HepG2 (cell line): ENCODE measurements at regions not wholly inside any gene's neighbourhood (a gene's known extent, or its start where the extent isn't known, plus 50 kb on each side); places are given as distances from the start of the nearest gene placed in this dataset.
"Not testable (repeated sequence)": the region's sequence is repeated elsewhere in the genome, so short reads cannot be mapped to it uniquely, and the experiment has no call there.

ENCODE experiments used
- ATAC-seq: fragments of 200-7000 bp; cut with Tn5 transposase; 3 replicates; pipeline ENCODE4 v1.9.1; 2020; ENCODE audit warnings: mild to moderate bottlenecking, moderate library complexity
- BruUV-seq: library from RNA; stranded (reverse); fragments of 400-500 nt; replicated peaks from 2 replicates; lab custom pipeline; 2021; lab: Mats Ljungman, UMichigan
- CTCF ChIA-PET: fragments of 300-600 bp; formaldehyde crosslinking; extraction: SDS; loops from one replicate; lab custom pipeline; 2021; ENCODE audit warnings: low total read pairs, inconsistent platforms, low intra/inter-chr PET ratio; lab: Yijun Ruan, JAX
- POLR2A ChIA-PET: fragments of 350-600 bp; sonication (Branson Sonifier 250); formaldehyde crosslinking; loops from one replicate; lab custom pipeline; 2020; ENCODE audit warnings: antibody characterized with exemption, inconsistent platforms; lab: Yijun Ruan, JAX
- DNase-seq: peaks from one replicate; pipeline ENCODE4 v3.0.0-alpha.2; 2015; ENCODE audit warnings: low spot score
- FAIRE-seq: peaks from 3 replicates; lab custom pipeline; 2011; peaks lifted over from hg19 to GRCh38; lab: Jason Lieb, UNC
- H2AFZ ChIP-seq: one replicate; pipeline ENCODE4 v1.6.1; 2011; ENCODE audit warnings: low read length, inconsistent platforms
- H3K27ac ChIP-seq: fragments of 300-600 bp; 3 replicates; pipeline ENCODE4 v1.8.0; 2011; ENCODE audit warnings: mixed run types, mild to moderate bottlenecking, mixed read lengths, low read length, inconsistent platforms; ENCODE audit not compliant: insufficient read depth; ENCODE audit errors: extremely low read length
- H3K27me3 ChIP-seq, 2 experiments: fragments of 200-600 bp in 1 of 2; 2 replicates in 1 of 2; 3 replicates in 1 of 2; pipeline versions ENCODE4 v1.6.0 to v1.8.0; 2011; ENCODE audit warnings: low read length in 2 of 2, mild to moderate bottlenecking in 2 of 2, moderate library complexity in 2 of 2, inconsistent platforms in 1 of 2; ENCODE audit not compliant: insufficient read depth in 2 of 2, control insufficient read depth in 1 of 2
- H3K36me3 ChIP-seq, 2 experiments: fragments of 200-600 bp in 1 of 2; replicated peaks in 1 of 2; 2 replicates in 1 of 2; 3 replicates in 1 of 2; pipeline versions ENCODE4 v1.5.1 to v1.8.0; 2011; ENCODE audit warnings: low read length in 2 of 2, inconsistent platforms in 1 of 2; ENCODE audit not compliant: insufficient read depth in 2 of 2, control insufficient read depth in 1 of 2
- H3K4me1 ChIP-seq: 2 replicates; pipeline ENCODE4 v1.5.1; 2012; ENCODE audit warnings: low read length, inconsistent platforms; ENCODE audit not compliant: insufficient read depth
- H3K4me2 ChIP-seq: 2 replicates; pipeline ENCODE4 v1.6.0; 2011; ENCODE audit warnings: low read depth, low read length, inconsistent platforms
- H3K4me3 ChIP-seq, 3 experiments: fragments of 200-600 bp in 1 of 3; sonication (generic), shearing (Covaris generic) in 1 of 3; replicated peaks in 1 of 3; 2 replicates each; pipeline ENCODE4 v1.5.1; 2011 to 2016; ENCODE audit warnings: low read length in 3 of 3, inconsistent platforms in 2 of 3, low read depth in 2 of 3, mild to moderate bottlenecking in 2 of 3, control low read depth in 1 of 3, mixed read lengths in 1 of 3; ENCODE audit not compliant: insufficient read depth in 1 of 3
- H3K79me2 ChIP-seq: one replicate; pipeline ENCODE4 v1.6.1; 2011; ENCODE audit warnings: low read length, inconsistent platforms; ENCODE audit not compliant: insufficient read depth
- H3K9ac ChIP-seq: 2 replicates; pipeline ENCODE4 v1.6.0; 2011; ENCODE audit warnings: mild to moderate bottlenecking, low read depth, low read length, inconsistent platforms; ENCODE audit not compliant: insufficient read depth
- H3K9me3 ChIP-seq: 2 replicates; pipeline ENCODE4 v1.5.1; 2012; ENCODE audit warnings: mild to moderate bottlenecking, low read length
- H4K20me1 ChIP-seq: 2 replicates; pipeline ENCODE4 v1.6.0; 2011; ENCODE audit warnings: inconsistent platforms, mild to moderate bottlenecking, low read length, moderate library complexity; ENCODE audit not compliant: insufficient read depth
- WGBS: methylation state at CpG from one replicate; pipeline ENCODE4 v1.1.6; 2017; ENCODE audit warnings: low lambda C conversion rate; 5-methylcytosine and 5-hydroxymethylcytosine counted together
- in situ Hi-C: cut with HindIII; loops from 2 replicates; pipeline ENCODE4 v1.10.0; 2017; ENCODE audit warnings: low pct_unique_long_range_greater_than_20kb; ENCODE audit not compliant: extremely low pct_ligation_motif_present
- intact Hi-C: fragments of 100-400 bp; cut with micrococcal nuclease; formaldehyde crosslinking; loops from one replicate; pipeline ENCODE4 v1.10.0; 2022; ENCODE audit not compliant: unreplicated experiment

DNA sequence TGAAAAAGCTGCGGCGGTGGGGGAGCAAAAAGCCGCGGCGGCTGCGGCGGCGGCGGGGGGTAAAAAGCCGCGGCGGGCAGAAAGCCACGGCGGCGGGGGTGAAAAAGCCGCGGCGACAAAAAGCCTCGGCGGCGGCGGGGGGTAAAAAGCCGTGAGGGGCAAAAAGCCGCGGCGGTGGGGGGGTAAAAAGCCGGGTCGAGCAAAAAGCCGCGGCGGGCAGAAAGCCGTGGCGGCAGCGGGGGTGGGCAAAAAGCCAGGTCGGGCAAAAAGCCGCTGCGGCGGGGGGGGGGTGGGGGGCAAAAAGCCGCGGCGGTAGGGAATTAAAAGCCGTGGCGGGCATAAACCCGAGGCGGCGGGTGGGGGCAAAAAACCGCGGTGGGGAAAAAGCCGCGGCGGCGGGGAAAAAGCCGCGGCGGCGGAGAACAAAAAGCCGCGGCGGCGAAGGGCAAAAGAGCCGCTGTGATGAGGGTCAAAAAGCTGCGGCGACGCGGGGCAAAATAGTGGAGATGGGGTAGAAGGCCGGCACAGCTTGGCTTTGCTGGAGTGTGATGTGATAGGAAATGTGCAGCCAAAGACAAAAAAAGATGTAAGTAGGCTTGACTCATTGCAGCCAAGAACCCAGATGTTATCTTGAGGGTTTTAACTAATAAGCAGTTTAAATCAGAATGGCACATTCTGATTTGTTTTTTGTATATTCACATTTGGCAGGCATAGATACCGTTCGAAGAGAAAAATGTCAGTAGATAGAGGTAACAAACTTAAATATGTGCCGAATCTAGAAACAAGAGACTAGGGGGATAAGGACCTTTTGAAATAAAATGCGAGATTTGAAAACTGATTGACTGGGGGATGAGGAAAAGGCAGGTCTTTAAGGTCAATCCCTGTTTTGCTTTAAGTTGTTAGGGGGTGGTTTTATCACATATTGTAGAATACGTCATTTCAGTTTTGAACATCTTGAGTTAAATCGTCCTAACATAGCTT is 509.9 kb downstream of the FOXD4L5 start:
- H4K20me1 ChIP-seq, H3K4me2 ChIP-seq, intact Hi-C loops, H3K36me3 ChIP-seq, in situ Hi-C loops, BruUV-seq, POLR2A ChIA-PET, CTCF ChIA-PET, H3K9me3 ChIP-seq, H3K4me3 ChIP-seq, H3K27me3 ChIP-seq, FAIRE-seq, H3K79me2 ChIP-seq, H3K4me1 ChIP-seq, H3K9ac ChIP-seq, DNase-seq, H2AFZ ChIP-seq, H3K27ac ChIP-seq, ATAC-seq: not testable (repeated sequence)
- 7% methylated on average over 51 of the region's 72 CpGs for WGBS

DNA sequence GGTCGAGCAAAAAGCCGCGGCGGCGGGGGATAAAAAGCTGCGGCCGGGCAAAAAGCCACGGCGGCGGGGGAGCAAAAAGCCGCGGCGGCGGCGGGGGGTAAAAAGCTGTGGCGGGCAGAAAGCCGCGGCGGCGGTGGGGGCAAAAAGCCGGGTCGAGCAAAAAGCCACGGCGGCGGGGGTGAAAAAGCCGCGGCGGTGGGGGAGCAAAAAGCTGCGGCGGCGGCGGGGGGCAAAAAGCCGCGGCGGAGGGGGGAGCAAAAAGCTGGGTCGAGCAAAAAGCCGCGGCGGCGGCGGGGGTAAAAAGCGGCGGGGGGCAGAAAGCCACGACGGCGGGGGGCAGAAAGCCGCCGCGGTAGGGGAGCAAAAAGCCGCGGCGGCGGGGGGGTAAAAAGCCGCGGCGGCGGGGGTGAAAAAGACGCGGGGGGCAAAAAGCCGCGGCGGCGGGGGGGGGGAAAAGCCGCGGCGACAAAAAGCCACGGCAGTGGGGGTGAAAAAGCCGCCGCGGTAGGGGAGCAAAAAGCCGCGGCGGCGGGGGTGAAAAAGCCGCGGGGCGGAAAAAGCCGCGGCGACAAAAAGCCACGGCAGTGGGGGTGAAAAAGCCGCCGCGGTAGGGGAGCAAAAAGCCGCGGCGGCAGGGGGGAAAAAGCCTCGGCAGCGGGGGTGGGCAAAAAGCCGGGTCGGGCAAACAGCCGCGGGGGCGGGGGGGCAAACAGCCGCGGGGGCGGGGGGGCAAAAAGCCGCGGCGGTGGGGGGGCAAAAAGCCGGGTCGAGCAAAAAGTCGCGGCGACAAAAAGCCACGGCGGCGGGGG is 510.8 kb downstream of the FOXD4L5 start:
- H3K27ac ChIP-seq, in situ Hi-C loops, H3K36me3 ChIP-seq, H3K9me3 ChIP-seq, intact Hi-C loops, H2AFZ ChIP-seq, H3K27me3 ChIP-seq, H3K79me2 ChIP-seq, ATAC-seq, BruUV-seq, H3K4me1 ChIP-seq, CTCF ChIA-PET, H3K4me2 ChIP-seq, FAIRE-seq, H3K9ac ChIP-seq, DNase-seq, H3K4me3 ChIP-seq, H4K20me1 ChIP-seq, POLR2A ChIA-PET: not testable (repeated sequence)
- WGBS = no CpG with 5 or more reads among the region's 108 CpGs
